Bronchial epithelial cell (primary cell): ENCODE measurements at regions not wholly inside any gene's neighbourhood (a gene's known extent, or its start where the extent isn't known, plus 50 kb on each side); places are given as distances from the start of the nearest gene placed in this dataset.
"Not testable (repeated sequence)": the region's sequence is repeated elsewhere in the genome, so short reads cannot be mapped to it uniquely, and the experiment has no call there.

Experiments used
- DNase-seq: peaks from one replicate; pipeline ENCODE4 v3.0.0-alpha.2; 2010; ENCODE audit warnings: low read depth
- FAIRE-seq: peaks from 2 replicates; lab custom pipeline; 2011; peaks lifted over from hg19 to GRCh38; lab: Jason Lieb, UNC
- H3K27me3 ChIP-seq: 2 replicates; pipeline ENCODE4 v1.5.1; 2011; ENCODE audit warnings: low read length; ENCODE audit not compliant: control insufficient read depth, insufficient read depth
- H3K36me3 ChIP-seq: 2 replicates; pipeline ENCODE4 v1.5.1; 2011; ENCODE audit warnings: low read length; ENCODE audit not compliant: control insufficient read depth, insufficient read depth
- H3K4me3 ChIP-seq: 2 replicates; pipeline ENCODE4 v1.5.1; 2011; ENCODE audit warnings: mild to moderate bottlenecking, low read depth, low read length, control low read depth
- CTCF ChIP-seq: IDR thresholded peaks from 2 replicates; pipeline ENCODE4 v1.5.1; 2011; ENCODE audit warnings: mild to moderate bottlenecking, moderate library complexity, low read length, control low read depth, inconsistent platforms; ENCODE audit not compliant: insufficient read depth, severe bottlenecking

GRCh38 chrX:47749185-47749967 is 87.3 kb upstream of the ZNF81 start:
- DNase-seq = no peak
- FAIRE-seq = peak; percentile 28
- Histone ChIP-seq H3K27me3 (no peaks in the 10 kb centered on the region), H3K4me3 (no peak overlapping the region), H3K36me3 (no peaks in the 10 kb centered on the region)
- no peak for TF ChIP-seq CTCF

- DNase-seq = peak; percentile 7
- no peak for TF ChIP-seq CTCF
- no peaks in the 10 kb centered on the region for H3K27me3 ChIP-seq
- no peak for FAIRE-seq
- H3K36me3 ChIP-seq = no peaks in the 10 kb centered on the region
- no peak overlapping the region for H3K4me3 ChIP-seq
Observed at GRCh38 chrX:47748576-47748975, 88.1 kb upstream of the ZNF81 start.

- no peaks in the 10 kb centered on the region for H3K27me3 ChIP-seq
- FAIRE-seq (no peak), DNase-seq (no peak)
- no peak for TF ChIP-seq CTCF
- H3K36me3 ChIP-seq = no peaks in the 10 kb centered on the region
- no peak overlapping the region for H3K4me3 ChIP-seq
Observed at GRCh38 chrX:47746446-47746845, 87.5 kb upstream of the UXT start.

GRCh38 chrX:47745416-47745815 is 86.4 kb upstream of the UXT start:
- no peaks in the 10 kb centered on the region for H3K27me3 ChIP-seq
- no peaks in the 10 kb centered on the region for H3K36me3 ChIP-seq
- no peak overlapping the region for H3K4me3 ChIP-seq
- FAIRE-seq (peak; percentile 58), DNase-seq (peak; percentile 15)
- TF ChIP-seq CTCF = no peak

GRCh38 chrX:47743504-47743903 is 84.5 kb upstream of the UXT start:
- no peaks in the 10 kb centered on the region for H3K27me3 ChIP-seq
- no peaks in the 10 kb centered on the region for H3K36me3 ChIP-seq
- no peak overlapping the region for H3K4me3 ChIP-seq
- no peak for TF ChIP-seq CTCF
- FAIRE-seq (no peak), DNase-seq (peak; percentile 8)

GRCh38 chrX:47738870-47739269 is 79.9 kb upstream of the UXT start:
- not testable (repeated sequence) for H3K36me3 ChIP-seq, DNase-seq, FAIRE-seq, H3K27me3 ChIP-seq, H3K4me3 ChIP-seq
